GM23248 (cell line): ENCODE measurements at regions not wholly inside any gene's neighbourhood (a gene's known extent, or its start where the extent isn't known, plus 50 kb on each side); places are given as distances from the start of the nearest gene placed in this dataset.
"Not testable (repeated sequence)": the region's sequence is repeated elsewhere in the genome, so short reads cannot be mapped to it uniquely, and the experiment has no call there.

Experiments used
- EZH2 ChIP-seq: fragments of 200-600 bp; sonication (generic); IDR thresholded peaks from 2 replicates; pipeline ENCODE4 v1.6.1; 2018; ENCODE audit warnings: antibody characterized with exemption, mild to moderate bottlenecking; ENCODE audit not compliant: insufficient read depth, poor library complexity, severe bottlenecking
- EZH2phosphoT487 ChIP-seq: fragments of 200-600 bp; sonication (generic); IDR thresholded peaks from 2 replicates; pipeline ENCODE4 v1.6.1; 2018; ENCODE audit warnings: antibody characterized with exemption, moderate library complexity, mild to moderate bottlenecking, low read depth; ENCODE audit not compliant: insufficient read depth

DNA sequence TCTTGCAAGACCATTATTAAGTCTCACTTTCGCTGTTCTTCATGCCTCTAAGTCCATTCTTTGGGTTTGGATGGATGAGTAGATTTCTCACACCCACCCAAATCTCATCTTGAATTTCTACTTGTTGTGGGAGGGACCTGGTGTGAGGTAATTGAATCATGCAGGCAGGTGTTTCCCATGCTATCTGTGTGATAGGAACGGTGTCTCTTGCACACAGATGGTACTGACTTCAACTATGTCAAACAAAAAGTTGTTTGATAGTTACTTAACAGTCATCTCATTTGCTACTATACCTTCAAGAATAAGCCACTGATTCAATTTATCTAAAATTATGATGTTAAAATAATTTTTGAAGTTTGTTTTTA, 99.7 kb downstream of the SPATA31A6 start:
- TF ChIP-seq EZH2, EZH2phosphoT487: not testable (repeated sequence)
